Liver (tissue), 8 donors: ENCODE measurements at regions not wholly inside any gene's neighbourhood (a gene's known extent, or its start where the extent isn't known, plus 50 kb on each side); places are given as distances from the start of the nearest gene placed in this dataset.
"Not testable (repeated sequence)": the region's sequence is repeated elsewhere in the genome, so short reads cannot be mapped to it uniquely, and the experiment has no call there.

Source experiments
- DNase-seq: peaks from one replicate; pipeline ENCODE4 v3.0.0-alpha.2; 2017; ENCODE audit warnings: low spot score
- H3K27ac ChIP-seq, 2 donors: one replicate each; pipeline ENCODE4 v1.7.0; 2013; ENCODE audit warnings: inconsistent platforms in 2 of 2, low read length in 2 of 2, control low read depth in 1 of 2, low read depth in 1 of 2, mild to moderate bottlenecking in 1 of 2
- H3K27me3 ChIP-seq, 4 donors: one replicate each; pipeline versions ENCODE4 v1.6.1 to v1.7.0; 2013; ENCODE audit warnings: low read length in 3 of 4, inconsistent platforms in 1 of 4, mild to moderate bottlenecking in 1 of 4, moderate library complexity in 1 of 4; ENCODE audit not compliant: control insufficient read depth in 4 of 4, insufficient read depth in 4 of 4
- H3K36me3 ChIP-seq, 4 donors: one replicate each; pipeline versions ENCODE4 v1.6.1 to v1.7.0; 2013; ENCODE audit warnings: low read length in 3 of 4, mild to moderate bottlenecking in 3 of 4, low read depth in 1 of 4, moderate library complexity in 1 of 4; ENCODE audit not compliant: control insufficient read depth in 4 of 4, insufficient read depth in 3 of 4
- H3K4me1 ChIP-seq, 4 donors: one replicate each; pipeline versions ENCODE4 v1.6.1 to v1.7.0; 2013; ENCODE audit warnings: low read length in 3 of 4, mild to moderate bottlenecking in 3 of 4, moderate library complexity in 1 of 4; ENCODE audit not compliant: control insufficient read depth in 4 of 4, insufficient read depth in 4 of 4
- H3K4me3 ChIP-seq, 3 donors: one replicate each; pipeline versions ENCODE4 v1.6.1 to v1.7.0; 2013; ENCODE audit warnings: low read length in 3 of 3, control low read depth in 1 of 3, low read depth in 1 of 3, mild to moderate bottlenecking in 1 of 3
- H3K9ac ChIP-seq, 2 donors: one replicate each; pipeline ENCODE4 v1.7.0; 2013; ENCODE audit warnings: low read length in 2 of 2, mild to moderate bottlenecking in 2 of 2, moderate library complexity in 2 of 2, control low read depth in 1 of 2, low read depth in 1 of 2
- H3K9me3 ChIP-seq, 4 donors: one replicate each; pipeline versions ENCODE4 v1.6.1 to v1.7.0; 2013; ENCODE audit warnings: low read length in 3 of 4; ENCODE audit not compliant: control insufficient read depth in 4 of 4
- FOXA2 ChIP-seq: IDR thresholded peaks from 2 replicates; pipeline ENCODE4 v1.6.1; 2016; ENCODE audit warnings: antibody characterized with exemption
- GABPA ChIP-seq, 2 donors: IDR thresholded peaks in 1 of 2; conservative IDR thresholded peaks in 1 of 2; 2 replicates each; pipeline ENCODE4 v1.6.1; 2016; ENCODE audit warnings: antibody characterized with exemption in 2 of 2, mild to moderate bottlenecking in 1 of 2, moderate library complexity in 1 of 2
- HNF4G ChIP-seq: IDR thresholded peaks from 2 replicates; pipeline ENCODE4 v1.6.1; 2016; ENCODE audit warnings: antibody characterized with exemption
- JUND ChIP-seq, 2 donors: IDR thresholded peaks; 2 replicates each; pipeline ENCODE4 v1.6.1; 2016; ENCODE audit warnings: antibody characterized with exemption in 2 of 2
- NR2F2 ChIP-seq: IDR thresholded peaks from 2 replicates; pipeline ENCODE4 v1.6.1; 2016; ENCODE audit warnings: antibody characterized with exemption
- RAD21 ChIP-seq, 2 donors: IDR thresholded peaks; 2 replicates each; pipeline ENCODE4 v1.6.1; 2016; ENCODE audit warnings: antibody characterized with exemption in 2 of 2, mild to moderate bottlenecking in 2 of 2
- RXRA ChIP-seq, 2 donors: IDR thresholded peaks; 2 replicates each; pipeline ENCODE4 v1.6.1; 2017 to 2018; ENCODE audit warnings: antibody characterized with exemption in 2 of 2, mild to moderate bottlenecking in 1 of 2
- YY1 ChIP-seq: IDR thresholded peaks from 2 replicates; pipeline ENCODE4 v1.6.1; 2016; ENCODE audit warnings: antibody characterized with exemption, mild to moderate bottlenecking
- WGBS: extraction: QIAGEN DNeasy Blood & Tissue Kit; methylation state at CpG from one replicate; pipeline ENCODE4 v1.1.7; 2013; 5-methylcytosine and 5-hydroxymethylcytosine counted together
- TF ChIP-seq, protein P1 (sequence below): IDR thresholded peaks from 2 replicates; pipeline ENCODE4 v1.6.1; 2016; ENCODE audit warnings: antibody characterized with exemption
- TF ChIP-seq, protein P2 (sequence below): fragments of 150-350 bp; IDR thresholded peaks from 2 replicates; pipeline ENCODE4 v1.5.1; 2017; ENCODE audit warnings: improper control_type of control experiment, low read depth, low read length; ENCODE audit not compliant: missing input control
- TF ChIP-seq, protein P3 (sequence below): IDR thresholded peaks from 2 replicates; pipeline ENCODE4 v1.6.1; 2016; ENCODE audit warnings: antibody characterized with exemption
- TF ChIP-seq, protein P4 (sequence below): IDR thresholded peaks from 2 replicates; pipeline ENCODE4 v1.6.1; 2016; ENCODE audit warnings: antibody characterized with exemption
- TF ChIP-seq, protein P5 (sequence below): IDR thresholded peaks from 2 replicates; pipeline ENCODE4 v1.6.1; 2016; ENCODE audit warnings: antibody characterized with exemption, mild to moderate bottlenecking
- donor health status: healthy.
- donor health status: healthy.
- donor health status: healthy.
- donor health status: healthy.
- donor health status: healthy.

DNA sequence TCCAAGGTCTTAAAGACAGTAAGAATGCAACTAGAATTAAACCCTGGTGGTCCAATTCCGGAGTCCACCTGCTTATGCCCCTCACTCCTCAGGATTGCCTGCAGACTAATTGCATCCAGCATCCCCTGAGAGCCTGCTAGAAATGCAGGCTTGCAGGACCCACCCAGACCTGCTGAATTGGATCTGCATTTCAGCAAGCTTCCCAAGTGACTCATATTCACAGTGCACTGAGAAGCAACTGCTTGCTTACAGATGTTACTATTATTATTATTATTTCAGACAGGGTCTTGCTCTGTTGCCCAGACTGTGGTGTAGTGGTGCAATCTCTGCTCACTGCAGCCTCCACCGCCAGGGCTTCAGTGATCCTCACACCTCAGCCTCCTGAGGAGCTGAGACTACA lies 83.5 kb upstream of the VGLL4 start:
- Histone ChIP-seq H3K4me3 (no peak overlapping the region), H3K4me1 (no peaks in the 10 kb centered on the region), H3K9me3 (no peaks in the 10 kb centered on the region), H3K36me3 (no peaks in the 10 kb centered on the region), H3K27me3 (no peaks in the 10 kb centered on the region), H3K27ac (no peak overlapping the region), H3K9ac (no peak overlapping the region)
- TF ChIP-seq, protein P1, sequence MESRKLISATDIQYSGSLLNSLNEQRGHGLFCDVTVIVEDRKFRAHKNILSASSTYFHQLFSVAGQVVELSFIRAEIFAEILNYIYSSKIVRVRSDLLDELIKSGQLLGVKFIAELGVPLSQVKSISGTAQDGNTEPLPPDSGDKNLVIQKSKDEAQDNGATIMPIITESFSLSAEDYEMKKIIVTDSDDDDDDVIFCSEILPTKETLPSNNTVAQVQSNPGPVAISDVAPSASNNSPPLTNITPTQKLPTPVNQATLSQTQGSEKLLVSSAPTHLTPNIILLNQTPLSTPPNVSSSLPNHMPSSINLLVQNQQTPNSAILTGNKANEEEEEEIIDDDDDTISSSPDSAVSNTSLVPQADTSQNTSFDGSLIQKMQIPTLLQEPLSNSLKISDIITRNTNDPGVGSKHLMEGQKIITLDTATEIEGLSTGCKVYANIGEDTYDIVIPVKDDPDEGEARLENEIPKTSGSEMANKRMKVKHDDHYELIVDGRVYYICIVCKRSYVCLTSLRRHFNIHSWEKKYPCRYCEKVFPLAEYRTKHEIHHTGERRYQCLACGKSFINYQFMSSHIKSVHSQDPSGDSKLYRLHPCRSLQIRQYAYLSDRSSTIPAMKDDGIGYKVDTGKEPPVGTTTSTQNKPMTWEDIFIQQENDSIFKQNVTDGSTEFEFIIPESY = no peak
- TF ChIP-seq, protein P2, sequence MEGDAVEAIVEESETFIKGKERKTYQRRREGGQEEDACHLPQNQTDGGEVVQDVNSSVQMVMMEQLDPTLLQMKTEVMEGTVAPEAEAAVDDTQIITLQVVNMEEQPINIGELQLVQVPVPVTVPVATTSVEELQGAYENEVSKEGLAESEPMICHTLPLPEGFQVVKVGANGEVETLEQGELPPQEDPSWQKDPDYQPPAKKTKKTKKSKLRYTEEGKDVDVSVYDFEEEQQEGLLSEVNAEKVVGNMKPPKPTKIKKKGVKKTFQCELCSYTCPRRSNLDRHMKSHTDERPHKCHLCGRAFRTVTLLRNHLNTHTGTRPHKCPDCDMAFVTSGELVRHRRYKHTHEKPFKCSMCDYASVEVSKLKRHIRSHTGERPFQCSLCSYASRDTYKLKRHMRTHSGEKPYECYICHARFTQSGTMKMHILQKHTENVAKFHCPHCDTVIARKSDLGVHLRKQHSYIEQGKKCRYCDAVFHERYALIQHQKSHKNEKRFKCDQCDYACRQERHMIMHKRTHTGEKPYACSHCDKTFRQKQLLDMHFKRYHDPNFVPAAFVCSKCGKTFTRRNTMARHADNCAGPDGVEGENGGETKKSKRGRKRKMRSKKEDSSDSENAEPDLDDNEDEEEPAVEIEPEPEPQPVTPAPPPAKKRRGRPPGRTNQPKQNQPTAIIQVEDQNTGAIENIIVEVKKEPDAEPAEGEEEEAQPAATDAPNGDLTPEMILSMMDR = no peak
- TF ChIP-seq HNF4G (no peak), GABPA (IDR thresholded peaks at IDR 0.05 in 1 of 2, conservative IDR thresholded peaks at IDR 0.05 in 1 of 2) (no peak), YY1 (no peak), RAD21 (IDR thresholded peaks at IDR 0.05) (no peak), RXRA (IDR thresholded peaks at IDR 0.05) (no peak), NR2F2 (no peak)
- TF ChIP-seq, protein P3, sequence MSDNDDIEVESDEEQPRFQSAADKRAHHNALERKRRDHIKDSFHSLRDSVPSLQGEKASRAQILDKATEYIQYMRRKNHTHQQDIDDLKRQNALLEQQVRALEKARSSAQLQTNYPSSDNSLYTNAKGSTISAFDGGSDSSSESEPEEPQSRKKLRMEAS = no peak
- TF ChIP-seq, protein P4, sequence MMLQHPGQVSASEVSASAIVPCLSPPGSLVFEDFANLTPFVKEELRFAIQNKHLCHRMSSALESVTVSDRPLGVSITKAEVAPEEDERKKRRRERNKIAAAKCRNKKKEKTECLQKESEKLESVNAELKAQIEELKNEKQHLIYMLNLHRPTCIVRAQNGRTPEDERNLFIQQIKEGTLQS = no peak
- no peak for DNase-seq
- WGBS = 85% methylated on average over 2 of the region's 2 CpGs

DNA sequence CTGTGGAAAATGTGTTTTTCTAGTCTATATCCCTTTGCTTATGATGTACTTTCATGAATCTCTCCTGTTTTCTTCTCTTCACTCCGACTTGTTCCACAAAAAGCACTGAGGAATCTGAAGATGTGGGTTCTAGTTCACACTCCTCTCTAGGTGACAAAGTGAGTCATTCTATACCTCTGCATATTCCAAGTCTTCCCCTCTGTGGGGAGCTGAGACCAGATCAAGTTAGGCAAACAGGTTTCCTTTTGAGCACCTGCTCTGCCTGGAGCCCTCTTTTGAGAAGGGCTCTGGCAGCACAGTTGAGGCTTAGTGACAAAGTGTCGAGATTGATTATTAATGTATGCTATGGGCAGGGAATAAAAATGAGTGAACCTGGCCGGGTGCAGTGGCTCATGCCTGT lies 82.4 kb upstream of the VGLL4 start:
- 78% methylated on average over 3 of the region's 3 CpGs for WGBS
- Histone ChIP-seq H3K27me3 (no peaks in the 10 kb centered on the region), H3K9ac (no peak overlapping the region), H3K9me3 (no peaks in the 10 kb centered on the region), H3K4me3 (no peak overlapping the region), H3K27ac (no peak overlapping the region), H3K36me3 (no peaks in the 10 kb centered on the region), H3K4me1 (peaks cover 0 to 3% (median under 1%) of the 10 kb centered on the region in 4 donors)
- TF ChIP-seq, protein P4 = no peak
- no peak for TF ChIP-seq GABPA (IDR thresholded peaks at IDR 0.05 in 1 of 2, conservative IDR thresholded peaks at IDR 0.05 in 1 of 2)
- no peak for TF ChIP-seq RAD21 (IDR thresholded peaks at IDR 0.05)
- no peak for TF ChIP-seq JUND (IDR thresholded peaks at IDR 0.05)
- TF ChIP-seq, protein P3 = no peak
- TF ChIP-seq, protein P2 = no peak
- no peak for TF ChIP-seq NR2F2
- no peak for TF ChIP-seq FOXA2
- no peak for TF ChIP-seq HNF4G
- TF ChIP-seq RXRA (IDR thresholded peaks at IDR 0.05) = no peak
- TF ChIP-seq, protein P5, sequence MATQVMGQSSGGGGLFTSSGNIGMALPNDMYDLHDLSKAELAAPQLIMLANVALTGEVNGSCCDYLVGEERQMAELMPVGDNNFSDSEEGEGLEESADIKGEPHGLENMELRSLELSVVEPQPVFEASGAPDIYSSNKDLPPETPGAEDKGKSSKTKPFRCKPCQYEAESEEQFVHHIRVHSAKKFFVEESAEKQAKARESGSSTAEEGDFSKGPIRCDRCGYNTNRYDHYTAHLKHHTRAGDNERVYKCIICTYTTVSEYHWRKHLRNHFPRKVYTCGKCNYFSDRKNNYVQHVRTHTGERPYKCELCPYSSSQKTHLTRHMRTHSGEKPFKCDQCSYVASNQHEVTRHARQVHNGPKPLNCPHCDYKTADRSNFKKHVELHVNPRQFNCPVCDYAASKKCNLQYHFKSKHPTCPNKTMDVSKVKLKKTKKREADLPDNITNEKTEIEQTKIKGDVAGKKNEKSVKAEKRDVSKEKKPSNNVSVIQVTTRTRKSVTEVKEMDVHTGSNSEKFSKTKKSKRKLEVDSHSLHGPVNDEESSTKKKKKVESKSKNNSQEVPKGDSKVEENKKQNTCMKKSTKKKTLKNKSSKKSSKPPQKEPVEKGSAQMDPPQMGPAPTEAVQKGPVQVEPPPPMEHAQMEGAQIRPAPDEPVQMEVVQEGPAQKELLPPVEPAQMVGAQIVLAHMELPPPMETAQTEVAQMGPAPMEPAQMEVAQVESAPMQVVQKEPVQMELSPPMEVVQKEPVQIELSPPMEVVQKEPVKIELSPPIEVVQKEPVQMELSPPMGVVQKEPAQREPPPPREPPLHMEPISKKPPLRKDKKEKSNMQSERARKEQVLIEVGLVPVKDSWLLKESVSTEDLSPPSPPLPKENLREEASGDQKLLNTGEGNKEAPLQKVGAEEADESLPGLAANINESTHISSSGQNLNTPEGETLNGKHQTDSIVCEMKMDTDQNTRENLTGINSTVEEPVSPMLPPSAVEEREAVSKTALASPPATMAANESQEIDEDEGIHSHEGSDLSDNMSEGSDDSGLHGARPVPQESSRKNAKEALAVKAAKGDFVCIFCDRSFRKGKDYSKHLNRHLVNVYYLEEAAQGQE = no peak
- TF ChIP-seq, protein P1 = no peak
- DNase-seq = no peak

DNA sequence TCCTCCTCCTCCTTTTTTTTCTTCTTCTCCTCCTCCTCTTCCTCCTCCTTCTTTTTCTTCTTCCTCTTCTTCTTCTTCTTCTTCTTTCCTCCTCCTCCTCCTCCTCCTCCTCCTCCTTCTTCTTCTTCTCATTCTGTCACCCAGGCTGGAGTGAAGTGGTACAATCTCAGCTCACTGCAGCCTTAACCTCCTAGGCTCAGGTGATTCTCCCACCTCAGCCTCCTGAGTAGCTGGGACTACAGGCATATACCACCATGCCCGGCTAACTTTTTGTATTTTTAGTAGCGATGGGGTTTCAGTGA lies 81.6 kb upstream of the VGLL4 start:
- H3K27me3 ChIP-seq, H3K36me3 ChIP-seq, H3K27ac ChIP-seq, H3K9me3 ChIP-seq, DNase-seq, H3K4me3 ChIP-seq, H3K9ac ChIP-seq: not testable (repeated sequence)
- H3K4me1 ChIP-seq = peaks cover 0 to 10% (median 2%) of the 10 kb centered on the region in 4 donors
- WGBS = 94% methylated on average over 2 of the region's 2 CpGs
